GM12878 (cell line): ENCODE measurements at regions not wholly inside any gene's neighbourhood (a gene's known extent, or its start where the extent isn't known, plus 50 kb on each side); places are given as distances from the start of the nearest gene placed in this dataset.
"Not testable (repeated sequence)": the region's sequence is repeated elsewhere in the genome, so short reads cannot be mapped to it uniquely, and the experiment has no call there.

Experiments used
- ATAC-seq: fragments of 200-7000 bp; cut with Tn5 transposase; 3 replicates; pipeline ENCODE4 v1.9.1; 2020; ENCODE audit warnings: mild to moderate bottlenecking, moderate library complexity
- BruUV-seq: library from RNA; stranded (reverse); fragments of 400-500 nt; replicated peaks from 2 replicates; lab custom pipeline; 2021; lab: Mats Ljungman, UMichigan
- CTCF ChIA-PET: fragments of 300-600 bp; sonication (Branson Sonifier 250); formaldehyde crosslinking; extraction: SDS; loops from one replicate; lab custom pipeline; 2021; ENCODE audit warnings: inconsistent platforms; lab: Yijun Ruan, JAX
- POLR2A ChIA-PET: fragments of 350-600 bp; formaldehyde crosslinking; extraction: SDS; loops from one replicate; lab custom pipeline; 2021; ENCODE audit warnings: inconsistent platforms; lab: Charles Lee
- RAD21 ChIA-PET: fragments of 300-600 bp; sonication (Branson Sonifier 250); formaldehyde crosslinking; loops from one replicate; lab custom pipeline; 2023; ENCODE audit warnings: antibody characterized with exemption; ENCODE audit not compliant: unreplicated experiment; lab: Charles Lee
- SMC1A ChIA-PET: fragments of 300-600 bp; sonication (Branson Sonifier 250); formaldehyde crosslinking; loops from one replicate; lab custom pipeline; 2023; ENCODE audit not compliant: unreplicated experiment, uncharacterized antibody; lab: Charles Lee
- DNase-seq: peaks from one replicate; pipeline ENCODE4 v3.0.0-alpha.2; 2011; ENCODE audit warnings: low read depth, low spot score
- FAIRE-seq: peaks from 3 replicates; lab custom pipeline; 2011; peaks lifted over from hg19 to GRCh38; lab: Jason Lieb, UNC
- H2AFZ ChIP-seq: 2 replicates; pipeline ENCODE4 v1.6.0; 2011; ENCODE audit warnings: low read depth, low read length, control low read depth; ENCODE audit not compliant: control insufficient read depth
- H3K27ac ChIP-seq: 2 replicates; pipeline ENCODE4 v1.5.1; 2011; ENCODE audit warnings: control low read depth; ENCODE audit not compliant: control insufficient read depth, insufficient read depth
- H3K27me3 ChIP-seq, 2 experiments: replicated peaks in 1 of 2; 2 replicates each; pipeline versions ENCODE4 v1.6.0 to v1.6.1; 2011; ENCODE audit warnings: low read length in 1 of 2; ENCODE audit not compliant: control insufficient read depth in 2 of 2, insufficient read depth in 2 of 2
- H3K36me3 ChIP-seq, 2 experiments: 2 replicates each; pipeline ENCODE4 v1.5.1; 2011; ENCODE audit warnings: low read length in 1 of 2; ENCODE audit not compliant: control insufficient read depth in 2 of 2, insufficient read depth in 2 of 2
- H3K4me1 ChIP-seq: 2 replicates; pipeline ENCODE4 v1.6.1; 2011; ENCODE audit warnings: mild to moderate bottlenecking, low read length, moderate library complexity, mixed read lengths; ENCODE audit not compliant: control insufficient read depth, insufficient read depth
- H3K4me2 ChIP-seq: 2 replicates; pipeline ENCODE4 v1.6.0; 2011; ENCODE audit warnings: control low read depth; ENCODE audit not compliant: control insufficient read depth, insufficient read depth
- H3K4me3 ChIP-seq: fragments of 200-600 bp; sonication (generic); 2 replicates; pipeline ENCODE4 v1.5.1; 2016
- H3K79me2 ChIP-seq: 2 replicates; pipeline ENCODE4 v1.6.0; 2011; ENCODE audit warnings: low read length; ENCODE audit not compliant: control insufficient read depth, insufficient read depth
- H3K9ac ChIP-seq: 2 replicates; pipeline ENCODE4 v1.8.0; 2011; ENCODE audit warnings: low read length, control low read depth, mixed read lengths; ENCODE audit not compliant: control insufficient read depth, insufficient read depth
- H3K9me3 ChIP-seq: replicated peaks from 3 replicates; pipeline ENCODE4 v1.5.1; 2011; ENCODE audit warnings: mild to moderate bottlenecking, low read length; ENCODE audit not compliant: control insufficient read depth, insufficient read depth
- H4K20me1 ChIP-seq: 2 replicates; pipeline ENCODE4 v1.6.0; 2011; ENCODE audit not compliant: control insufficient read depth, insufficient read depth
- WGBS: methylation state at CpG from one replicate; pipeline ENCODE4 v1.1.6; 2016; ENCODE audit warnings: low lambda C conversion rate; ENCODE audit not compliant: insufficient replicate concordance, insufficient coverage; ENCODE audit errors: missing lambda C conversion rate; 5-methylcytosine and 5-hydroxymethylcytosine counted together
- in situ Hi-C: fragments of 300-500 bp; cut with MboI; formaldehyde crosslinking; loops from 9 replicates; pipeline ENCODE4 v1.14.3; 2018; ENCODE audit warnings: mixed read lengths
- intact Hi-C: fragments of 100-400 bp; cut with micrococcal nuclease; formaldehyde crosslinking; loops from one replicate; pipeline ENCODE4 v1.14.2; 2022; ENCODE audit not compliant: unreplicated experiment

GRCh38 chr9:64499541-64499940, 785.5 kb downstream of the FOXD4L5 start:
- CTCF ChIA-PET, H3K4me3 ChIP-seq, in situ Hi-C loops, H3K9ac ChIP-seq, SMC1A ChIA-PET, H3K27me3 ChIP-seq, H3K27ac ChIP-seq, H3K9me3 ChIP-seq, BruUV-seq, ATAC-seq, H4K20me1 ChIP-seq, H2AFZ ChIP-seq, POLR2A ChIA-PET, H3K79me2 ChIP-seq, H3K36me3 ChIP-seq, FAIRE-seq, H3K4me2 ChIP-seq, intact Hi-C loops, RAD21 ChIA-PET, H3K4me1 ChIP-seq, DNase-seq: not testable (repeated sequence)
- WGBS = 49% methylated on average over 11 of the region's 16 CpGs

GRCh38 chr9:64498409-64498808, 786.6 kb downstream of the FOXD4L5 start:
- RAD21 ChIA-PET, DNase-seq, H3K27ac ChIP-seq, H3K4me3 ChIP-seq, SMC1A ChIA-PET, ATAC-seq, FAIRE-seq, BruUV-seq, in situ Hi-C loops, CTCF ChIA-PET, H3K36me3 ChIP-seq, H3K4me2 ChIP-seq, POLR2A ChIA-PET, intact Hi-C loops, H3K4me1 ChIP-seq, H3K27me3 ChIP-seq, H3K9ac ChIP-seq, H2AFZ ChIP-seq, H3K9me3 ChIP-seq, H4K20me1 ChIP-seq, H3K79me2 ChIP-seq: not testable (repeated sequence)
- WGBS = 27% methylated on average over 6 of the region's 13 CpGs

- intact Hi-C loops, SMC1A ChIA-PET, H3K27me3 ChIP-seq, RAD21 ChIA-PET, BruUV-seq, H2AFZ ChIP-seq, H3K4me2 ChIP-seq, DNase-seq, H3K36me3 ChIP-seq, in situ Hi-C loops, H3K9ac ChIP-seq, FAIRE-seq, H4K20me1 ChIP-seq, H3K79me2 ChIP-seq, ATAC-seq, POLR2A ChIA-PET, H3K27ac ChIP-seq, H3K4me1 ChIP-seq, H3K4me3 ChIP-seq, CTCF ChIA-PET, H3K9me3 ChIP-seq: not testable (repeated sequence)
- 72% methylated on average over 30 of the region's 32 CpGs for WGBS
These were observed 796.5 kb downstream of the FOXD4L5 start for GRCh38 chr9:64488544-64488943.

- DNase-seq, ATAC-seq, in situ Hi-C loops, H3K9me3 ChIP-seq, H3K4me1 ChIP-seq, H3K4me2 ChIP-seq, CTCF ChIA-PET, H3K4me3 ChIP-seq, intact Hi-C loops, H3K79me2 ChIP-seq, H3K36me3 ChIP-seq, SMC1A ChIA-PET, BruUV-seq, POLR2A ChIA-PET, H3K9ac ChIP-seq, RAD21 ChIA-PET, H3K27ac ChIP-seq, H3K27me3 ChIP-seq, H2AFZ ChIP-seq, H4K20me1 ChIP-seq, FAIRE-seq: not testable (repeated sequence)
- WGBS = 74% methylated on average over 9 of the region's 15 CpGs
These were observed 798.9 kb downstream of the FOXD4L5 start for GRCh38 chr9:64486067-64486466.
